Ishikawa (cell line): ENCODE measurements at regions not wholly inside any gene's neighbourhood (a gene's known extent, or its start where the extent isn't known, plus 50 kb on each side); places are given as distances from the start of the nearest gene placed in this dataset.

ENCODE experiments used
- CEBPB ChIP-seq: IDR thresholded peaks from 2 replicates; pipeline ENCODE4 v1.6.1; 2012
- CREB1 ChIP-seq: IDR thresholded peaks from 2 replicates; pipeline ENCODE4 v1.6.1; 2012; ENCODE audit warnings: low read depth
- EGR1 ChIP-seq: IDR thresholded peaks from 2 replicates; pipeline ENCODE4 v1.6.1; 2012
- EP300 ChIP-seq: IDR thresholded peaks from 2 replicates; pipeline ENCODE4 v1.6.1; 2012; ENCODE audit warnings: borderline replicate concordance
- FOXM1 ChIP-seq: IDR thresholded peaks from 2 replicates; pipeline ENCODE4 v1.6.1; 2012; ENCODE audit warnings: low read depth, borderline replicate concordance
- NFIC ChIP-seq: IDR thresholded peaks from 2 replicates; pipeline ENCODE4 v1.6.1; 2012
- RAD21 ChIP-seq: IDR thresholded peaks from 2 replicates; pipeline ENCODE4 v1.6.1; 2012; ENCODE audit warnings: low read depth
- REST ChIP-seq: IDR thresholded peaks from 2 replicates; pipeline ENCODE4 v1.6.1; 2012; ENCODE audit warnings: low read depth, mild to moderate bottlenecking
- TAF1 ChIP-seq: IDR thresholded peaks from 2 replicates; pipeline ENCODE4 v1.6.1; 2012; ENCODE audit warnings: low read depth, mild to moderate bottlenecking
- TCF12 ChIP-seq: IDR thresholded peaks from 2 replicates; pipeline ENCODE4 v1.6.1; 2012; ENCODE audit warnings: low read depth
- TEAD4 ChIP-seq: IDR thresholded peaks from 2 replicates; pipeline ENCODE4 v1.6.1; 2012
- USF1 ChIP-seq: IDR thresholded peaks from 2 replicates; pipeline ENCODE4 v1.6.1; 2012
- YY1 ChIP-seq: IDR thresholded peaks from 2 replicates; pipeline ENCODE4 v1.6.1; 2012; ENCODE audit warnings: low read depth
- ZBTB7A ChIP-seq: IDR thresholded peaks from 2 replicates; pipeline ENCODE4 v1.6.1; 2012; ENCODE audit warnings: low read depth
- TF ChIP-seq, protein P1 (sequence below): IDR thresholded peaks from 2 replicates; pipeline ENCODE4 v1.6.1; 2012

DNA sequence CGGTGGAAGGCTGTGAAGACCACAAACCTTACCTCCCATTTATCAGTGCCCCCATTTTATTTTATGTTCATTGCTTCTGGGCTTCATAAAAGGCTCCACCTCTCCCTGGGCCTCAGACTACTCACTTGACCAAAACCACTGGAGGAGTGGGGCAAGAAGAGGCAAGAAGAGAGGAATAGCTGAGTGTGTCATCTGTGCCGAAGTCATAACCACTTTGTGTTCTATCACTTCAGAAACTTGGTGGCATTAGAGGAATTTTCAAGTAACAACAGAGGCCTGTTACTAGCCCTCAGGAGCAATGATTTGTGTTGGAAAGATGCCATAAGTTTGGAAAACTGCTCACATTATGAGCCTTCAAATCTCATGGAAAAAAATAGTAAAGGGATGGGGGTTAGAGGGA lies 88.7 kb upstream of the PIK3R1 start:
- TF ChIP-seq YY1 (no peak), TEAD4 (no peak), CREB1 (no peak), REST (no peak), TCF12 (no peak), ZBTB7A (no peak), NFIC (no peak), TAF1 (no peak), CEBPB (no peak), EGR1 (no peak), RAD21 (no peak), USF1 (no peak), EP300 (no peak), FOXM1 (no peak)
- TF ChIP-seq, protein P1, sequence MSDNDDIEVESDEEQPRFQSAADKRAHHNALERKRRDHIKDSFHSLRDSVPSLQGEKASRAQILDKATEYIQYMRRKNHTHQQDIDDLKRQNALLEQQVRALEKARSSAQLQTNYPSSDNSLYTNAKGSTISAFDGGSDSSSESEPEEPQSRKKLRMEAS = no peak

DNA sequence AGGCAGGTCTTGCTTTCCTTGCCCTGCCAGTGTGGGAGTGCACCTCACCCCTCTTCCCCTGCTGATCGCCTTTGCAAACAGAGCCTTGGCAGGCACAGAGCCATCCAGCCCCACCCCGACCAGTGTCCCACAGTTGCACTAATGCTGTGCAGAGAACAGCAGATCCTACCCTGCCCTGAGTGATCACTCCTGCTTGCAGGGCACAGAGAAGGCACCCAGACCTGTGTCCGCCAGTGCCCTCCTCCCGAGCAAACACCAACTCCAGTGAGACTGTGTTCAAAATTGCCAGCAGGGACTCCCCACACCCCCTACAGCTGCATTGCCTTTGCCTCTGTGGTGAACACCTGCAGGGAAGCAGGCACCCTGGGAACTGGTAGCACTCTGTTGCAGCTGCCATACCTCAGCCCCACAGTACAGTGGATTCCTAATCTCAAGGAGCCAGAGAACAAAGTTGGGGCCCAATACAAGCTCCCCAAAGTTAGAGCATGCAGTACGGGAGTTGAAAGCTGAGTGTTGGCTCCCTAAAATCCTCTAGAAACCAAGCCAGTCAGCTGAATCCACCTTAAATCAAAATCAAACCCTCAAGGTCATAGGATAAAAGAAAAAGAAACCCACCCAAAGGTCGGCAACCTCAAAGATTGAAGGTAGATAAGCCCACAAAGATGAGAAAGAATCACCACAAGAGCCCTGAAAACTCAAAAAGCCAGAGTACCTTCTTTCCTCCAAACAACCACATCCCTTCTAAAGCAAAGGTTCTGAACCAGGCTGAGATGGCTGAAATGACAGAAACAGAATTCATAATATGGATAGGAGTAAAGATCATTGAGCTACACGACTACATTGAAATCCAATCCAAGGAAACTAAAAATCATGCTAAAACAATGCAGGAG lies 92.9 kb upstream of the PIK3R1 start:
- TF ChIP-seq ZBTB7A (no peak), EGR1 (no peak), TAF1 (no peak), NFIC (no peak)

DNA sequence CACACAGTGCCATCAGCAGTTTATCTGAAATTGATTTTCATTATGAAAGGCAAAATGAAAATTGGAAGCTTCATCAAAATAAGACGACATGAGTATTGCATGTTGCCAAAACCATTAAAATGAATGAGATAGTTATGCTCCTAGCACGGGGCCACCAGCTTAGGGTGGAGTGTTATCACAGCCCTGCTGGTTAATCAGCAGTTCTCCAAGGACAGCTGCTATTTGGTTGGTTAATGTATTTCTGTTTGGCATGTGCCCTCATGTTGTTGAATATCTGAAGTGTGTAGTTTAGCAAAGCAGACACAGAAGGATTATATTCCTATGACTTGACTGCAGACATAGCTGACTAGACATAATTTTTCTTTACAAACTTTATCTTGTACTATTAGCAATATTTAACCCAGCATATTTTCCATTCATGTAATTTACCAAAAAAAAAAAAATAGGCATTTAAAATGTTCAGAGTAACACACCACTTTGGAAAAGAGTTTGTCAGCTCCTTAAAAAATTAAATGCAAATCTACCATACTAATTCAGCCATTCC lies 98.6 kb upstream of the PIK3R1 start:
- TF ChIP-seq YY1 = no peak
- TF ChIP-seq, protein P1 = no peak
- no peak for TF ChIP-seq NFIC
- no peak for TF ChIP-seq FOXM1
- no peak for TF ChIP-seq TAF1
- no peak for TF ChIP-seq EGR1
- TF ChIP-seq EP300 = no peak
- no peak for TF ChIP-seq USF1

- TF ChIP-seq REST = no peak
- no peak for TF ChIP-seq CREB1
- TF ChIP-seq, protein P1 = no peak
- TF ChIP-seq NFIC = no peak
- TF ChIP-seq ZBTB7A = no peak
- TF ChIP-seq EGR1 = no peak
- TF ChIP-seq TCF12 = no peak
- no peak for TF ChIP-seq CEBPB
- TF ChIP-seq YY1 = no peak
Observed at GRCh38 chr5:68116408-68116807, 99.1 kb upstream of the PIK3R1 start.

DNA sequence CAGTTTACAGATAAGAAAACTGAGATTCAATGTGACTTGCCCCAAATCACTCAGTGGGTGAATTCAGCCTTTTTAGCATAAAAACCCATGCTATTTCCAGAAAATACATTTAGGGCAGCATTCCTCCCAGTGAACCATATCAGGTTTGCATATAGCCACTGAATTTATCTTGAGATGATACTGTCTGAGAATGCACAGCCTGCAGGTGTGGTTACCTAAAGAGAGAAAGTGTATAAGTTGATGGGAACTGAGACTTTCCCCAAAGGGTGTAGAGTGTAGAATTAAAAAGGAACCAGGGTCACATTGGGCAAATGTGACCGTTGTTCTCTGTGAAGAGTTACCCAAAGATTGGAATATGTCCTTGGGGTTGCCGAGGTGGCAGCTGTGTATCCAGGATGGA lies 100.0 kb upstream of the PIK3R1 start:
- TF ChIP-seq CEBPB (no peak), FOXM1 (no peak), TEAD4 (no peak), RAD21 (no peak), USF1 (no peak), REST (no peak), EGR1 (no peak), EP300 (no peak), ZBTB7A (no peak), TCF12 (no peak), YY1 (no peak), CREB1 (no peak), TAF1 (no peak), NFIC (no peak)
- TF ChIP-seq, protein P1 = no peak
